HepG2 (cell line): ENCODE measurements at regions not wholly inside any gene's neighbourhood (a gene's known extent, or its start where the extent isn't known, plus 50 kb on each side); places are given as distances from the start of the nearest gene placed in this dataset.

Experiments used
- ATAC-seq: fragments of 200-7000 bp; cut with Tn5 transposase; 3 replicates; pipeline ENCODE4 v1.9.1; 2020; ENCODE audit warnings: mild to moderate bottlenecking, moderate library complexity
- BruUV-seq: library from RNA; stranded (reverse); fragments of 400-500 nt; replicated peaks from 2 replicates; lab custom pipeline; 2021; lab: Mats Ljungman, UMichigan
- CTCF ChIA-PET: fragments of 300-600 bp; formaldehyde crosslinking; extraction: SDS; loops from one replicate; lab custom pipeline; 2021; ENCODE audit warnings: low total read pairs, inconsistent platforms, low intra/inter-chr PET ratio; lab: Yijun Ruan, JAX
- POLR2A ChIA-PET: fragments of 350-600 bp; sonication (Branson Sonifier 250); formaldehyde crosslinking; loops from one replicate; lab custom pipeline; 2020; ENCODE audit warnings: antibody characterized with exemption, inconsistent platforms; lab: Yijun Ruan, JAX
- DNase-seq: peaks from one replicate; pipeline ENCODE4 v3.0.0-alpha.2; 2015; ENCODE audit warnings: low spot score
- FAIRE-seq: peaks from 3 replicates; lab custom pipeline; 2011; peaks lifted over from hg19 to GRCh38; lab: Jason Lieb, UNC
- H2AFZ ChIP-seq: one replicate; pipeline ENCODE4 v1.6.1; 2011; ENCODE audit warnings: low read length, inconsistent platforms
- H3K27ac ChIP-seq: fragments of 300-600 bp; 3 replicates; pipeline ENCODE4 v1.8.0; 2011; ENCODE audit warnings: mixed run types, mild to moderate bottlenecking, mixed read lengths, low read length, inconsistent platforms; ENCODE audit not compliant: insufficient read depth; ENCODE audit errors: extremely low read length
- H3K27me3 ChIP-seq, 2 experiments: fragments of 200-600 bp in 1 of 2; 2 replicates in 1 of 2; 3 replicates in 1 of 2; pipeline versions ENCODE4 v1.6.0 to v1.8.0; 2011; ENCODE audit warnings: low read length in 2 of 2, mild to moderate bottlenecking in 2 of 2, moderate library complexity in 2 of 2, inconsistent platforms in 1 of 2; ENCODE audit not compliant: insufficient read depth in 2 of 2, control insufficient read depth in 1 of 2
- H3K36me3 ChIP-seq, 2 experiments: fragments of 200-600 bp in 1 of 2; replicated peaks in 1 of 2; 2 replicates in 1 of 2; 3 replicates in 1 of 2; pipeline versions ENCODE4 v1.5.1 to v1.8.0; 2011; ENCODE audit warnings: low read length in 2 of 2, inconsistent platforms in 1 of 2; ENCODE audit not compliant: insufficient read depth in 2 of 2, control insufficient read depth in 1 of 2
- H3K4me1 ChIP-seq: 2 replicates; pipeline ENCODE4 v1.5.1; 2012; ENCODE audit warnings: low read length, inconsistent platforms; ENCODE audit not compliant: insufficient read depth
- H3K4me2 ChIP-seq: 2 replicates; pipeline ENCODE4 v1.6.0; 2011; ENCODE audit warnings: low read depth, low read length, inconsistent platforms
- H3K4me3 ChIP-seq, 3 experiments: fragments of 200-600 bp in 1 of 3; sonication (generic), shearing (Covaris generic) in 1 of 3; replicated peaks in 1 of 3; 2 replicates each; pipeline ENCODE4 v1.5.1; 2011 to 2016; ENCODE audit warnings: low read length in 3 of 3, inconsistent platforms in 2 of 3, low read depth in 2 of 3, mild to moderate bottlenecking in 2 of 3, control low read depth in 1 of 3, mixed read lengths in 1 of 3; ENCODE audit not compliant: insufficient read depth in 1 of 3
- H3K79me2 ChIP-seq: one replicate; pipeline ENCODE4 v1.6.1; 2011; ENCODE audit warnings: low read length, inconsistent platforms; ENCODE audit not compliant: insufficient read depth
- H3K9ac ChIP-seq: 2 replicates; pipeline ENCODE4 v1.6.0; 2011; ENCODE audit warnings: mild to moderate bottlenecking, low read depth, low read length, inconsistent platforms; ENCODE audit not compliant: insufficient read depth
- H3K9me3 ChIP-seq: 2 replicates; pipeline ENCODE4 v1.5.1; 2012; ENCODE audit warnings: mild to moderate bottlenecking, low read length
- H4K20me1 ChIP-seq: 2 replicates; pipeline ENCODE4 v1.6.0; 2011; ENCODE audit warnings: inconsistent platforms, mild to moderate bottlenecking, low read length, moderate library complexity; ENCODE audit not compliant: insufficient read depth
- EZH2 ChIP-seq: conservative IDR thresholded peaks from 2 replicates; pipeline ENCODE4 v1.6.1; 2012; ENCODE audit warnings: mild to moderate bottlenecking, low read depth, low read length, moderate library complexity
- MZF1 ChIP-seq: sonication (generic); formaldehyde crosslinking; IDR thresholded peaks from 2 replicates; pipeline ENCODE4 v1.8.1; 2023; ENCODE audit warnings: mild to moderate bottlenecking, missing genetic modification reagents, borderline replicate concordance
- NCOR1 ChIP-seq: fragments of 200-600 bp; sonication (generic); IDR thresholded peaks from 2 replicates; pipeline ENCODE4 v1.7.0; 2017; ENCODE audit warnings: antibody characterized with exemption, low read length, borderline replicate concordance
- NFE2L1 ChIP-seq: sonication (generic); formaldehyde crosslinking; IDR thresholded peaks from 2 replicates; pipeline ENCODE4 v1.4.0; 2020; ENCODE audit warnings: missing genetic modification reagents, mild to moderate bottlenecking, borderline replicate concordance
- RELA ChIP-seq: sonication (generic); formaldehyde crosslinking; IDR thresholded peaks from 2 replicates; pipeline ENCODE4 v1.4.0; 2020; ENCODE audit warnings: missing genetic modification reagents
- SMC3 ChIP-seq: IDR thresholded peaks from 2 replicates; pipeline ENCODE4 v1.6.1; 2011; ENCODE audit warnings: low read length, improper control_type of control experiment
- U2AF2 ChIP-seq: fragments of 200-400 bp; formaldehyde crosslinking; IDR thresholded peaks from 2 replicates; pipeline ENCODE4 v1.6.1; 2017; ENCODE audit warnings: low read depth, mild to moderate bottlenecking, low read length
- ZKSCAN8 ChIP-seq: IDR thresholded peaks from 2 replicates; pipeline ENCODE4 v1.6.1; 2016; ENCODE audit warnings: borderline replicate concordance, missing genetic modification reagents, missing compliant biosample characterization
- ZNF44 ChIP-seq: sonication (generic); formaldehyde crosslinking; IDR thresholded peaks from 2 replicates; pipeline ENCODE4 v1.5.1; 2020; ENCODE audit warnings: mild to moderate bottlenecking, missing genetic modification reagents
- ZNF746 ChIP-seq: sonication (generic); formaldehyde crosslinking; IDR thresholded peaks from 2 replicates; pipeline ENCODE4 v1.8.0; 2022; ENCODE audit warnings: mild to moderate bottlenecking, missing genetic modification reagents
- ZNF75D ChIP-seq: sonication (generic); formaldehyde crosslinking; IDR thresholded peaks from 2 replicates; pipeline ENCODE4 v1.8.1; 2023; ENCODE audit warnings: missing genetic modification reagents, mild to moderate bottlenecking, borderline replicate concordance
- WGBS: methylation state at CpG from one replicate; pipeline ENCODE4 v1.1.6; 2017; ENCODE audit warnings: low lambda C conversion rate; 5-methylcytosine and 5-hydroxymethylcytosine counted together
- in situ Hi-C: cut with HindIII; loops from 2 replicates; pipeline ENCODE4 v1.10.0; 2017; ENCODE audit warnings: low pct_unique_long_range_greater_than_20kb; ENCODE audit not compliant: extremely low pct_ligation_motif_present
- intact Hi-C: fragments of 100-400 bp; cut with micrococcal nuclease; formaldehyde crosslinking; loops from one replicate; pipeline ENCODE4 v1.10.0; 2022; ENCODE audit not compliant: unreplicated experiment
- TF ChIP-seq, protein P1 (sequence below): IDR thresholded peaks from 2 replicates; pipeline ENCODE4 v1.6.1; 2016; ENCODE audit warnings: low read depth, borderline replicate concordance
- TF ChIP-seq, protein P2 (sequence below): sonication (generic); formaldehyde crosslinking; IDR thresholded peaks from 2 replicates; pipeline ENCODE4 v1.4.0; 2020; ENCODE audit warnings: missing genetic modification reagents, borderline replicate concordance
- TF ChIP-seq, protein P3 (sequence below): sonication (generic); formaldehyde crosslinking; IDR thresholded peaks from 2 replicates; pipeline ENCODE4 v1.4.0; 2020; ENCODE audit warnings: missing genetic modification reagents, borderline replicate concordance
- TF ChIP-seq, protein P4 (sequence below): sonication (generic); formaldehyde crosslinking; IDR thresholded peaks from 2 replicates; pipeline ENCODE4 v1.4.0; 2020; ENCODE audit warnings: missing genetic modification reagents
- TF ChIP-seq, protein P5 (sequence below): sonication (generic); formaldehyde crosslinking; IDR thresholded peaks from 2 replicates; pipeline ENCODE4 v1.5.0; 2020; ENCODE audit warnings: missing genetic modification reagents

DNA sequence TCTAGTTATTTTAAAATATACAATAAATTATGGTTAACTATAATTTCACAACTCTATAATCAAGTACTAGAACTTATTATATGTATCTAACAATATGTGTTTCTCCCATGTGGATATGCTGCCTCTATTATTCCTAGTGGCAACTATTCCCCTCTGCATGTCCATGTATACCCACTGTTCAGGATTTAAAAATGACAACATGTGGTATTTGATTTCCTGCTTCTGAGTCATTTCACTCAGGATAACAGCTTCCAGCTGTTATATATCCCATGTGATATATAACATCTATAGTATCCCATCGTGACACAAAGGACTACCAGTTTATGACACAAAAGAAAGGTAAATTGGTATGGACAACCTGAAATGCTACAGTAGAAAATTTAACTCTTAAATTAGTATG, 167.4 kb upstream of the TACR3 start:
- Histone ChIP-seq H3K27me3 (no peaks in the 10 kb centered on the region), H3K4me2 (no peak overlapping the region), H3K4me3 (no peak overlapping the region), H3K4me1 (no peaks in the 10 kb centered on the region), H2AFZ (no peak overlapping the region), H4K20me1 (no peaks in the 10 kb centered on the region), H3K9me3 (no peaks in the 10 kb centered on the region), H3K9ac (no peak overlapping the region), H3K79me2 (no peaks in the 10 kb centered on the region), H3K27ac (no peak overlapping the region), H3K36me3 (no peaks in the 10 kb centered on the region)
- ATAC-seq (no peak), DNase-seq (no peak), FAIRE-seq (no peak)
- ChIA-PET CTCF (no interaction called here), POLR2A (no interaction called here)
- intact Hi-C loops (no loop called here), in situ Hi-C loops (no loop called here)
- BruUV-seq = no TSS peak
- TF ChIP-seq, protein P1, sequence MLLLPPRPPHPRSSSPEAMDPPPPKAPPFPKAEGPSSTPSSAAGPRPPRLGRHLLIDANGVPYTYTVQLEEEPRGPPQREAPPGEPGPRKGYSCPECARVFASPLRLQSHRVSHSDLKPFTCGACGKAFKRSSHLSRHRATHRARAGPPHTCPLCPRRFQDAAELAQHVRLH = no peak
- TF ChIP-seq, protein P2, sequence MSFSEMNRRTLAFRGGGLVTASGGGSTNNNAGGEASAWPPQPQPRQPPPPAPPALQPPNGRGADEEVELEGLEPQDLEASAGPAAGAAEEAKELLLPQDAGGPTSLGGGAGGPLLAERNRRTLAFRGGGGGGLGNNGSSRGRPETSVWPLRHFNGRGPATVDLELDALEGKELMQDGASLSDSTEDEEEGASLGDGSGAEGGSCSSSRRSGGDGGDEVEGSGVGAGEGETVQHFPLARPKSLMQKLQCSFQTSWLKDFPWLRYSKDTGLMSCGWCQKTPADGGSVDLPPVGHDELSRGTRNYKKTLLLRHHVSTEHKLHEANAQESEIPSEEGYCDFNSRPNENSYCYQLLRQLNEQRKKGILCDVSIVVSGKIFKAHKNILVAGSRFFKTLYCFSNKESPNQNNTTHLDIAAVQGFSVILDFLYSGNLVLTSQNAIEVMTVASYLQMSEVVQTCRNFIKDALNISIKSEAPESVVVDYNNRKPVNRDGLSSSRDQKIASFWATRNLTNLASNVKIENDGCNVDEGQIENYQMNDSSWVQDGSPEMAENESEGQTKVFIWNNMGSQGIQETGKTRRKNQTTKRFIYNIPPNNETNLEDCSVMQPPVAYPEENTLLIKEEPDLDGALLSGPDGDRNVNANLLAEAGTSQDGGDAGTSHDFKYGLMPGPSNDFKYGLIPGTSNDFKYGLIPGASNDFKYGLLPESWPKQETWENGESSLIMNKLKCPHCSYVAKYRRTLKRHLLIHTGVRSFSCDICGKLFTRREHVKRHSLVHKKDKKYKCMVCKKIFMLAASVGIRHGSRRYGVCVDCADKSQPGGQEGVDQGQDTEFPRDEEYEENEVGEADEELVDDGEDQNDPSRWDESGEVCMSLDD (CRISPR knock-in tag) = no peak
- TF ChIP-seq RELA (CRISPR knock-in tag) (no peak), MZF1 (CRISPR knock-in tag) (no peak), SMC3 (no peak), ZNF75D (no peak), NCOR1 (no peak), NFE2L1 (CRISPR knock-in tag) (no peak), ZNF44 (CRISPR knock-in tag) (no peak), EZH2 (no peak), U2AF2 (no peak), ZKSCAN8 (CRISPR knock-in tag) (no peak), ZNF746 (no peak)
- TF ChIP-seq, protein P3, sequence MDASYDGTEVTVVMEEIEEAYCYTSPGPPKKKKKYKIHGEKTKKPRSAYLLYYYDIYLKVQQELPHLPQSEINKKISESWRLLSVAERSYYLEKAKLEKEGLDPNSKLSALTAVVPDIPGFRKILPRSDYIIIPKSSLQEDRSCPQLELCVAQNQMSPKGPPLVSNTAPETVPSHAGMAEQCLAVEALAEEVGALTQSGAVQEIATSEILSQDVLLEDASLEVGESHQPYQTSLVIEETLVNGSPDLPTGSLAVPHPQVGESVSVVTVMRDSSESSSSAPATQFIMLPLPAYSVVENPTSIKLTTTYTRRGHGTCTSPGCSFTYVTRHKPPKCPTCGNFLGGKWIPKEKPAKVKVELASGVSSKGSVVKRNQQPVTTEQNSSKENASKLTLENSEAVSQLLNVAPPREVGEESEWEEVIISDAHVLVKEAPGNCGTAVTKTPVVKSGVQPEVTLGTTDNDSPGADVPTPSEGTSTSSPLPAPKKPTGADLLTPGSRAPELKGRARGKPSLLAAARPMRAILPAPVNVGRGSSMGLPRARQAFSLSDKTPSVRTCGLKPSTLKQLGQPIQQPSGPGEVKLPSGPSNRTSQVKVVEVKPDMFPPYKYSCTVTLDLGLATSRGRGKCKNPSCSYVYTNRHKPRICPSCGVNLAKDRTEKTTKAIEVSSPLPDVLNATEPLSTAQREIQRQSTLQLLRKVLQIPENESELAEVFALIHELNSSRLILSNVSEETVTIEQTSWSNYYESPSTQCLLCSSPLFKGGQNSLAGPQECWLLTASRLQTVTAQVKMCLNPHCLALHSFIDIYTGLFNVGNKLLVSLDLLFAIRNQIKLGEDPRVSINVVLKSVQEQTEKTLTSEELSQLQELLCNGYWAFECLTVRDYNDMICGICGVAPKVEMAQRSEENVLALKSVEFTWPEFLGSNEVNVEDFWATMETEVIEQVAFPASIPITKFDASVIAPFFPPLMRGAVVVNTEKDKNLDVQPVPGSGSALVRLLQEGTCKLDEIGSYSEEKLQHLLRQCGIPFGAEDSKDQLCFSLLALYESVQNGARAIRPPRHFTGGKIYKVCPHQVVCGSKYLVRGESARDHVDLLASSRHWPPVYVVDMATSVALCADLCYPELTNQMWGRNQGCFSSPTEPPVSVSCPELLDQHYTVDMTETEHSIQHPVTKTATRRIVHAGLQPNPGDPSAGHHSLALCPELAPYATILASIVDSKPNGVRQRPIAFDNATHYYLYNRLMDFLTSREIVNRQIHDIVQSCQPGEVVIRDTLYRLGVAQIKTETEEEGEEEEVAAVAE (CRISPR knock-in tag) = no peak
- TF ChIP-seq, protein P4, sequence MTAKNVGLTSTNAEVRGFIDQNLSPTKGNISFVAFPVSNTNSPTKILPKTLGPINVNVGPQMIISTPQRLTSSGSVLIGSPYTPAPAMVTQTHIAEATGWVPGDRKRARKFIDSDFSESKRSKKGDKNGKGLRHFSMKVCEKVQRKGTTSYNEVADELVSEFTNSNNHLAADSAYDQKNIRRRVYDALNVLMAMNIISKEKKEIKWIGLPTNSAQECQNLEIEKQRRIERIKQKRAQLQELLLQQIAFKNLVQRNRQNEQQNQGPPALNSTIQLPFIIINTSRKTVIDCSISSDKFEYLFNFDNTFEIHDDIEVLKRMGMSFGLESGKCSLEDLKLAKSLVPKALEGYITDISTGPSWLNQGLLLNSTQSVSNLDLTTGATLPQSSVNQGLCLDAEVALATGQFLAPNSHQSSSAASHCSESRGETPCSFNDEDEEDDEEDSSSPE (CRISPR knock-in tag) = no peak
- TF ChIP-seq, protein P5, sequence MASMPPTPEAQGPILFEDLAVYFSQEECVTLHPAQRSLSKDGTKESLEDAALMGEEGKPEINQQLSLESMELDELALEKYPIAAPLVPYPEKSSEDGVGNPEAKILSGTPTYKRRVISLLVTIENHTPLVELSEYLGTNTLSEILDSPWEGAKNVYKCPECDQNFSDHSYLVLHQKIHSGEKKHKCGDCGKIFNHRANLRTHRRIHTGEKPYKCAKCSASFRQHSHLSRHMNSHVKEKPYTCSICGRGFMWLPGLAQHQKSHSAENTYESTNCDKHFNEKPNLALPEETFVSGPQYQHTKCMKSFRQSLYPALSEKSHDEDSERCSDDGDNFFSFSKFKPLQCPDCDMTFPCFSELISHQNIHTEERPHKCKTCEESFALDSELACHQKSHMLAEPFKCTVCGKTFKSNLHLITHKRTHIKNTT (CRISPR knock-in tag) = no peak
- 0% methylated on average over 1 of the region's 1 CpG for WGBS
